Kidney epithelial cell (primary cell): ENCODE measurements at regions not wholly inside any gene's neighbourhood (a gene's known extent, or its start where the extent isn't known, plus 50 kb on each side); places are given as distances from the start of the nearest gene placed in this dataset.

ENCODE experiments used
- DNase-seq: peaks from one replicate; pipeline ENCODE4 v3.0.0-alpha.2; 2010; ENCODE audit warnings: low read depth
- H3K27me3 ChIP-seq: 2 replicates; pipeline ENCODE4 v1.6.0; 2011; ENCODE audit warnings: low read length; ENCODE audit not compliant: control insufficient read depth, insufficient read depth
- H3K36me3 ChIP-seq: 2 replicates; pipeline ENCODE4 v1.5.1; 2011; ENCODE audit warnings: low read length; ENCODE audit not compliant: control insufficient read depth, insufficient read depth
- H3K4me3 ChIP-seq: 2 replicates; pipeline ENCODE4 v1.5.1; 2011; ENCODE audit warnings: low read depth, mild to moderate bottlenecking, control low read depth, low read length
- TF ChIP-seq, protein P1 (sequence below): IDR thresholded peaks from 2 replicates; pipeline ENCODE4 v1.5.1; 2011; ENCODE audit warnings: mild to moderate bottlenecking, moderate library complexity, low read length, control low read depth, inconsistent platforms; ENCODE audit not compliant: insufficient read depth, poor library complexity, severe bottlenecking

DNA sequence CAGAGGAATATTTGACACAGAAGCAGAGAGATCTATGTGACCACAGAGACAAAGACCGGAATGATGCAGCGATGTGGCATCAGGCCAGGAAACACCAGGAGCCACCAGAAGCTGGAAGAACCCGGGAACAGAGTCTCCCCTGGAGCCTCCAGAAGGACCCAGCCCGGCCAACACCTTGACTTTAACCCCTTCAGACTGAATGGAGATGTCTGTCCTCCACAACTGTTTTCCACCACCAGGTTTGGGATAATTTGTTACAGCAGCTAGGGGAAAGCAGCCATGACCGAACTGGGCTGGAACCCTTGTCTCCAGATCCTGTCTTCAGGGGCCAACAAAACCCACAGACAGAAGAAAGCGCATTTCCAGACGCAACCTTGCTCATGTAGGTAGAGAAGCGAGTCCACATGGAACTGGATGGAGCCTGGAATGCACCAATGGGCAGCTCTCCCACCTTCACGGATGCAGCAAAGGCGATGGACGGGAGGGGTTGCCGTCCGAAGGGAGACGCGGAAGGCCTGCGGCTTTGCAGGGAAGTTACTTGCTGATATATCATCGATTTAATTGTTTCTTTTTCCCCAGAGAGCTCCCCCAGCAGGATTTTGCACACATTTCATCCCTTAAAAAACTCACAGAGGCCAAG is 396.6 kb downstream of the NPHP4 start:
- Histone ChIP-seq H3K36me3 (no peaks in the 10 kb centered on the region), H3K27me3 (no peaks in the 10 kb centered on the region), H3K4me3 (no peak overlapping the region)
- no peak for DNase-seq
- TF ChIP-seq, protein P1, sequence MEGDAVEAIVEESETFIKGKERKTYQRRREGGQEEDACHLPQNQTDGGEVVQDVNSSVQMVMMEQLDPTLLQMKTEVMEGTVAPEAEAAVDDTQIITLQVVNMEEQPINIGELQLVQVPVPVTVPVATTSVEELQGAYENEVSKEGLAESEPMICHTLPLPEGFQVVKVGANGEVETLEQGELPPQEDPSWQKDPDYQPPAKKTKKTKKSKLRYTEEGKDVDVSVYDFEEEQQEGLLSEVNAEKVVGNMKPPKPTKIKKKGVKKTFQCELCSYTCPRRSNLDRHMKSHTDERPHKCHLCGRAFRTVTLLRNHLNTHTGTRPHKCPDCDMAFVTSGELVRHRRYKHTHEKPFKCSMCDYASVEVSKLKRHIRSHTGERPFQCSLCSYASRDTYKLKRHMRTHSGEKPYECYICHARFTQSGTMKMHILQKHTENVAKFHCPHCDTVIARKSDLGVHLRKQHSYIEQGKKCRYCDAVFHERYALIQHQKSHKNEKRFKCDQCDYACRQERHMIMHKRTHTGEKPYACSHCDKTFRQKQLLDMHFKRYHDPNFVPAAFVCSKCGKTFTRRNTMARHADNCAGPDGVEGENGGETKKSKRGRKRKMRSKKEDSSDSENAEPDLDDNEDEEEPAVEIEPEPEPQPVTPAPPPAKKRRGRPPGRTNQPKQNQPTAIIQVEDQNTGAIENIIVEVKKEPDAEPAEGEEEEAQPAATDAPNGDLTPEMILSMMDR = no peak

DNA sequence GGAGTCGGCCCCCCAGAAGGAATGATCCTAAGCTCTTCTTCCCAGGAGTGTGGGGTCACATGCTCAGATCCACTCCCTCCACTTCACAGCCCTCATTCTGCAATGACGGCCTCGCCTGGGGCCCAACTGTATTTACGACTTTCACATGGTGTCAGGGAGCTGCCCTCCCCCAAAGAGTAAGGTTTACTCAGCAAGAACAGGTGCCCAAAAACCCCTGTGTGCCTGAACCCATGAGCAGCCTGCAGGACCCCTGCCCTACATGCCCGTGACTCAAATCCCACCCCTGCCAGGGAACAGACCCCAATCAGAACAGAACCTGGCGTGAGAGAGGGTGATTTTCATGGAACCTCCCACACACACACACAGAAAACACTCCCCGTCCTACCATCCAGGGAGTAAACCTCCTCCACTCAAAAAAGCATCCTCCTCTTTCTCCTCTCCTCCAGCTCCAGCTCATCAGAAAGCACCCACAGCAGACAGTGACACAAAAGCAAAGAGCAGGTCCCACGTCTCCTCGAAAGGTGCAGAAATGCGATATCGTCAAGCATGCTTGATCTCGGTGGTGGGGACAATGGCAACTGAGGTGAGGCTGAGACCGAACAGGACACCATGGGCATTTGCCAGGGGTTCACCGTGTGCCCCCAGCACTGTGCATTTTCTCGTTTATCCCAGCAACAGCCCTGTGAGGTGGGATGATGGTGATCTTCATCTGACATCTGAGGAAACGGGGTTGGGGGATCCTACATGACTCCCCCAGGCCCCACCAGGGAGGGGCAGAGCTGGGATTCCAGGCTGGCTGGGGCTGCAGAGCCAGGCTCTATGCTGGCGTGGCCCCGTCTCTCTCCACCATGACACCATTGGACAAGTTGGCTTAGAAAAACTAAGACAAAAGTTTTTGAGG is 397.9 kb downstream of the NPHP4 start:
- TF ChIP-seq, protein P1 = no peak
- DNase-seq = no peak

DNA sequence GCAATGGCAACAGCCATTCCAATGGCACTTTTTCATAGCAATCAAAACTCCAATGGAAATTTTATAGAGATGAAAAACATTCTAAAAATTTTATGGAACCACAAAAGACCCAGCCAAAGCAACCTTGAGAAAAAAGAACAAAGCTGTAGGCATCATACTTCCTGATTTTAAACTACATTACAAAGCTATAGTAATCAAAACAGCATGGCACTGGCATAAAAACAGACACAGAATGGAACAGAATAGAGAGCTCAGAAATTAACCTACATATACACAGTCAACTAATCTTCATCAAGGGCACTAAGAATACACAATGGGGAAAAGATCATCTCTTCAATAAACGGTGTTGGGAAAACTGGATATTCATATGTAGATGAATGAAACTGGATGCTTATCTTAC is 401.5 kb downstream of the NPHP4 start:
- no peak overlapping the region for H3K4me3 ChIP-seq
- no peaks in the 10 kb centered on the region for H3K27me3 ChIP-seq
- TF ChIP-seq, protein P1 = no peak
- H3K36me3 ChIP-seq = no peaks in the 10 kb centered on the region
- DNase-seq = no peak

More for the DNA sequence above, 397.9 kb downstream of the NPHP4 start:
- no peaks in the 10 kb centered on the region for H3K36me3 ChIP-seq
- no peak overlapping the region for H3K4me3 ChIP-seq
- no peaks in the 10 kb centered on the region for H3K27me3 ChIP-seq

DNA sequence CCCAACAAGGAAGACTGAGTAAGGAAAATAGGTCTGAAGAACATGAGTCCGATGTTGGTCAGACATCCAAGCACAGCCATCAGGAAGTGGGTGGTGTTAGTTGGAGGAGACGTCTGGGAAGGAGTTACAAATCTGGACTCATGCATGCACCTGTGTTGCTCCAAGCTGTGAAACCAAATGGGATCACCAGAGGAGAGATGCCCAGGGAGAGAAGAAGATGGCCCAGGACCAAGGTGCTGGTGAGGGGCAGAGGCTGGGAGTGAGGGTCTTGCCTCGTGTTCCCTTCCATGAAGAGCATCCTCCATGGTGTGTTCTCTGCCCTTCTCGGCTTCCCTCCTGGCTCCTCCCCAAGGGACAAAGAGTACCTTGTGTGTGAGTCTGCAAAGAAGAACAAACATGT is 405.6 kb downstream of the NPHP4 start:
- TF ChIP-seq, protein P1 = no peak
- no peak for DNase-seq

DNA sequence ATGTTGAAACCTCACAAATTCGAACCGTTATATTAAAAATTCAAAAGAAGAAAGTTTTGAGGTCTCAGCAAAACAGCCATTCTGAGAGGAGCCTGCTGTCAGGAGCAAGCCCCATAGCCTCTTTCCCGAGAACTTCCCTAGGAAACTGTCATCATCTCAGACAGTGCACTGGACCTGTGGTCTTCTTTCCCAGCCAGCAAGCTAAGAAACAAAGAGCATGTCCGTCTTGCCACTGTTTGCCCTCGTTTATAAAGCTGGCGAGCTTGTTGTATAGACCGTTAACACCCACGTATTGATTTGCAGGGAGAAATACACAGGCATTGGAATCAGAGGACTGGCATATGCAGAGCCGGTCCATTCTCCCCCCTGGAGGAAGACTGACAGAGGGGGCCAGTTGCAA is 407.0 kb downstream of the NPHP4 start:
- no peak for DNase-seq
- Histone ChIP-seq H3K36me3 (no peaks in the 10 kb centered on the region), H3K4me3 (no peak overlapping the region), H3K27me3 (no peaks in the 10 kb centered on the region)
- TF ChIP-seq, protein P1 = no peak

More for the DNA sequence above, 405.6 kb downstream of the NPHP4 start:
- H3K4me3 ChIP-seq = no peak overlapping the region
- no peaks in the 10 kb centered on the region for H3K27me3 ChIP-seq
- H3K36me3 ChIP-seq = no peaks in the 10 kb centered on the region
